ENCODE measurements at regions not wholly inside any gene's neighbourhood (a gene's known extent, or its start where the extent isn't known, plus 50 kb on each side); places are given as distances from the start of the nearest gene placed in this dataset.

DNA sequence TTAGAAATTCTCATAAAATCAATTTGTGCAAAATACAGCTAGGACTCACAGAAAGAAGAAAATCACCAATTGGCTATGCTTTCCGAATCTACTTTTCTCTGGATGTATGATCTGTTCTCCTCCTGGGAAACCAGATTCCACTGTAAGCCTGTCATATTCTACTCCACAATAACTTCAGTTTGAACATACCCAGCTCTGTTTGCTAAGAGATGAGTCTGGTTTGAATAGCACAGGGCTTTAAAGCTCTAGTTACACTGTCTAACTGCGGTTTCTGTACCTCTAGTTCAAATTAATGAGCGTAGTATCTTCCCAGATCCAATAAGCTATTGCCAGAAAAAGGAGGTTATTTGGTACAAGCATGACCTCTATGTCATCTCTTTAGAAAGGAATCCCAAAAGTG is 270.1 kb downstream of the DAD1 start:
- DNase-seq (ENCODE audit: low read depth in 2 of 3, low spot score in 2 of 3): no peak

DNA sequence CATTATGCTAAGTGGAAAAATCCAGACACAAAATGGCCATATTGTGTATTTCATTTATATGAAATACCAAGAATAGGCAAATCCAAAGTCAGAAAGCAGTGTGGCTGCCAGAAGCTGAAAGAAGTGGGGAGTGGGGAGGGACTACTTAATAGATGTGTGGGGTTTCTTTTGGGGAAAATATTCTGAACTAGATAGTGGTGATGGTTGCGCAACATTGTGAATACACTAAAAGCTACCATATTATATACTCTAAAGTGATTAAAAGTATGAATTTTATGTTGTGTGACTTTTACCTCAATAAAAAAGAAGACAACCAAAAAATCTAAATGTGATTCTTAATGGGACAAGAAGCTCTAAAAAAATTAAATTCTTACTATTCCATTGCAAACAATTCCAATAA is 272.6 kb downstream of the DAD1 start:
- no peak for DNase-seq (ENCODE audit: low read depth in 2 of 3, low spot score in 2 of 3)

DNA sequence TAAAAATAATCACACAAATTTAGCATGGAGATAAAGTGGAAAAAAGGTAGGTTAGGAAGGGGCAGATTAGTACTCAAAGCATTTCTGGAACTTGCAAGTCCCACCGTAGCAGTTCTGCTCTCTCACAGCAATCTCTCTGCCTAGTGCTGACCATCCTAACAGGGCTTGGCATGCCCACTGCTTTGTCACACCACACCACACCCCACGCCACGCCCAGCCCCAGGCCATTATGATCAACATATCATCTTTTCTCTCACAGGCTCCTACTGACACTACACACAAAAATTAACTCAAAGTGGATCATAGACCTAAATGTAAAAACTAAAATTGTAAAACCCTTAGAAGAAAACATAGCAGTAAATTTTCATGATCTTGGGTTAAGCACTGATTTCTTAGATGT is 273.7 kb downstream of the DAD1 start:
- DNase-seq (ENCODE audit: low read depth in 2 of 3, low spot score in 2 of 3): no peak

DNA sequence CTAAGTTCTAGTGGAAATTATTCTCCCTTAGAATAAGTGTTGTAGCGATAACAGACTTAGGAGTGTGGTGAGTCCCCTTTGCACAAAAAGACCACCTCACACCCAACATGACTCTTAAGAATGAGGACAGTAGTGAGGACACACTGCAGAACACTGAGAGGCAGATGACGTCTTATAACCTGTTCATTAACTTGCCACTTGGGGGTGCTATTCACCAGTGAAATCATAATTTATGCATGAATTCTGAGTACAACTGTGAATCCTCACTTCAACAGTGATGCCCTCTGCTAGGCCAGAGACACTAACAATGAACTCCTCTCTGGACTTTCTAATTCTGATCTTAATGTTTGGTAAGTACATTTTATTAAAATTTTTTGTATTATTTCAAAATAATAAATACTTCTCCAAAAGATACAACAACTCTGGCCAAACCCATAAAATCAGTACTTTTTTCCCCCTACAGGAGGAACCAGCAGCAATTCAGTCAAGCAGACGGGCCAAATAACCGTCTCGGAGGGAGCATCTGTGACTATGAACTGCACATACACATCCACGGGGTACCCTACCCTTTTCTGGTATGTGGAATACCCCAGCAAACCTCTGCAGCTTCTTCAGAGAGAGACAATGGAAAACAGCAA is 274.7 kb downstream of the DAD1 start:
- DNase-seq (ENCODE audit: low read depth in 2 of 3, low spot score in 2 of 3): peak in 2 of 3 donors; percentile 59 to 79

DNA sequence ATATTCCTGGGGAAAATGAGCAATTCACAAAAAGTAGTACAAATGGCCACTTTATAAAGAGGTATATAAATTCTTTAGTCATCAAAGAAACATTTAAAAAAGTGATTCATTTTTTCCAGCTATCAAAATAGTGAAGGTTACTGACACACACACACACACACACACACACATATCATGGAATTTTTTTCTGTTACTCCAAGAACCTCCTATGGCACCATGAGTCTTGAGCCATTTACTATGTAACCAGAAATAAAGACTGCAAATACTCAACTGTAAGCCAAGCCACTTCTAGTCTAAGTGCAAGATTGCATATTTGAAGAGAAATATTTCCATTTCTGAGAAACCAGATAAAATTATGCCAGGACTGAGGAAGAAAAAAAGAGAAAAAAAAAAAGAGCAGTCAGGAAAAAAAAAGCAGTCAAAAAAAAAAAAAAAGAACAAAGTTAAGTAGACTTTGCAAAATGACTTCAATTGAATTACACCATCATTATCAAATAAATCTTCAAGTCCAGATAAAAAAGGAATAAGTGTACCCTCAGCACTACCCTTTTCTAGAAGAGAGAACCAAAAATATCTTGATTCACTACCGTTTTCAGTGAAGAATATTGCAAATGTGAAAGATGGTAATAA is 275.7 kb downstream of the DAD1 start:
- no peak for DNase-seq (ENCODE audit: low read depth in 2 of 3, low spot score in 2 of 3)

DNA sequence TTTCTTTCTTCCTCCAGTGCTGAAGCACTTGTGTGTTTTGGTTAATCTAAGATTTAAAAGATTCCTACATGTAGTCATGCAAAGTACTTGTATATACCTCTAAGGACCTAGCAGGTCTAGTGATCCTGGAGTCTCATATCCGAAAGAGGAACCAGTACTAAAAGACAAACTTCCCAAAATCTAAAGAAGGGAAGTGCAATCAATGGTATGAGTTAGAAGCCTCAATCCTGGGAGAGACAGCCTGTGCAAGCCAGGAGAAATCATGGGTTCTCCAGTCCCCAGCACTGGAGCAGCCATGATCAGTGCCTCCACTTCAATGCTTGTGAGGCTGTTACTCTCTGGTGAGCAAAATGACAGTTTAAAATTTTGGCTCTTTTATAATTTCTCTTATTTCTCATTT is 277.4 kb downstream of the DAD1 start:
- DNase-seq (ENCODE audit: low read depth in 2 of 3, low spot score in 2 of 3): no peak

DNA sequence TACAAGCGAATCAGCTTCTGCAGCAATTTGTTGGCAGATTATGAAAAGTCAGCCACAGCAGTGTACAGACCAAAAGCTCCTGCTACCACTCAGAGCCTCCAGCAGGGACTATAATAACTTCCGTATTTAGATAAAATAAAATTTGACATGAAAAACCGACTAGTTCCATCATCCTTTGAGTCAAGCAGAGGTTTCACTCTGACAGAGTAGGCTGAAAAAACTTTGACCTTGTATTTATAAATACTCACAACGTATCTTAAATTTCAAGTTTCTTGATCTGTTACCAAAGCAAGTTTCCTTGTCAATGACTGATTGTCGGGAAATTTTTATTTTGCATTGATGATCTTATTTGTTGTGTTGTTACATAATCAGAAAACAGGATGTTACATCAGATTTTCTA is 283.4 kb downstream of the DAD1 start:
- DNase-seq (ENCODE audit: low read depth in 2 of 3, low spot score in 2 of 3): no peak

DNA sequence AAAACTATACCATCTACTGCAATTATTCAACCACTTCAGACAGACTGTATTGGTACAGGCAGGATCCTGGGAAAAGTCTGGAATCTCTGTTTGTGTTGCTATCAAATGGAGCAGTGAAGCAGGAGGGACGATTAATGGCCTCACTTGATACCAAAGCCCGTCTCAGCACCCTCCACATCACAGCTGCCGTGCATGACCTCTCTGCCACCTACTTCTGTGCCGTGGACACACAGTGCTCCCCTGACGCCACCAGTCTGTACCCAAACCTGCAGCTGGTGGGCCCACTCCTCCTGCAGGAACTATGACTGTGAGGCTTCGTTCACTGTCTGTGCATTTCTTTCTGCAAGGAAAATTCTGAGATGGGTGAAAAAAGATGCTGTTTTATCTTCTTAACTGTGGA is 284.7 kb downstream of the DAD1 start:
- no peak for DNase-seq (ENCODE audit: low read depth in 2 of 3, low spot score in 2 of 3)

DNA sequence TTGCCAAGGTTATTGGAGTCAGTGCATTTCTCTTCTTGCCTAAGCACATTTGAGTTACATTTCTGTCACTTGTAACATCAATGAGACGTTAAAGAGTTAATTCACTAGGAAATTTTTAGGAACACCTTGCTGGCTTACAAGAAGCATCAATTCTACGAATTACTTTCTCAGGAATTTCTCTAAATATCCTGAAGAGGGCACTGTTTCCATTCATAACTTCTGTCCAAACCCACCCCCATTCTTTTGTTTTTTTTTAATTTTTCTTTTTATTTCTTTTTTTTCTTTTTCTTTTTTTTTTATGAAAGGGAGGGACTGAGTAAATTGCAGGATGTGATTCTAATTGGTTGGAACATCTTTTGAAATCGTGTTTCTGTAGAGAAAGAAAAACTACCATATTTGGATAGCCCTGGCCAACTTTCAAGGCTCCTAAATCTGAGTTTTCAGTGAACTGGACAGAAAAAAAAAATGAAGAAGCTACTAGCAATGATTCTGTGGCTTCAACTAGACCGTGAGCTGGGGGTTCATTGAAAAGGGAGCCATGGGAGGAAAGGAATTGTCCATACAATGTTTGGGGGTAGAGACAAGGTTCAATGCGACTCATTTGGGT is 285.3 kb downstream of the DAD1 start:
- peak in 1 of 3 donors; percentile 44 for DNase-seq (ENCODE audit: low read depth in 2 of 3, low spot score in 2 of 3)

DNA sequence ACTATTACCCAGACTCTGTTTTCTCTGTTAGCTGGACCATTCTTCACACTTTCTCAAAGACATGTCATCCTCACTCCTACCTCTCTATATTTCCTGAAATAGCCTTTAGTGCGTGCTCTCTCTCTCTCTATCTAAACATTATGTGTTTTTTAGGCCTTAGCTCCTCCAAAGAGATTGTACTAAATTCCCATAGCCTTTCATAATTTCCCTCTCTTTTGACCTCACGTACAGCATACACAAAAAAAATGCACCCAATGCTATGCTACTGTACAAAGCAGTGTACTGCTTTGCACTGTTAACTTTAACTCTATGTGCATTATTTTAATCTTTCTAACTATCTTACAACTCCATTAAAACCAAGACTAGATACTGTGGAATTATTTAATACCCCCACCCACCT is 288.4 kb downstream of the DAD1 start:
- no peak for DNase-seq (ENCODE audit: low read depth in 2 of 3, low spot score in 2 of 3)

DNA sequence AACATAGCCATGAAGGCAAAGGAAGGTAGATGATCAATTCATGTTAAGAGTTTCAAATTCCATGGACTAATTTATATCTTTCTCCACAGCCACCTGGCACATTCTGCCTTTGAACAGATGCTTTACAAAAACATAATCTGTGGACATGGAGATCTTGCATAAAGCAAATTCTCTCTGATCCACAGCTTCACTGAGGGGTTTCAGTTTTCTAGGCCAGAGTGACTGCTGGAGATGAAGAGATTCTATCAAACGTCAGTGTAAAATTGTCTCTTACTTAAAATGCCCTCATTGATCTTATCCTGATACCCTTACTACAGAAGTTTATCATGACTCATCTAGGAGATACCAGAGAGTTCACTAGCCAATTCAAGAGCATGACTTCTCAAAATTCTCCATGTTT is 291.6 kb downstream of the DAD1 start:
- no peak for DNase-seq (ENCODE audit: low read depth in 2 of 3, low spot score in 2 of 3)

DNA sequence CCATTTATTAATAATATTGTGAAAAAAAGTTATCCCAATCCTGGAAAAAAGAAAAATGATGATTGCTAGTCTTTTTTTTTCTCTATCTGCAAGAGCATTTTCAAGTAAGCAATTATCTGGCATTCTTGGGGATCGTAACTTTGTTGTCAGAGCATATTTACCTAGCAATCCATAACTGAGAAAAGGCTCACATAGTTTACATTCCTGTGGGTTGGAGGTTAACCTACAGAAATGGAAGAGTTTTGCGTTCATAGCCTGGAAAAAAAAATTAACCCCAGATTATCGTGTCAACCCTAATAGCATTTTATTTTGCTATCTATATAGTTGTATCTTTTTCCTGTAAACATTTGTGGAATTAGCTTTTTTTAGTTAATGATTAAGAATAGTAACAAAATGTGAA is 292.3 kb downstream of the DAD1 start:
- no peak for DNase-seq (ENCODE audit: low read depth in 2 of 3, low spot score in 2 of 3)

DNA sequence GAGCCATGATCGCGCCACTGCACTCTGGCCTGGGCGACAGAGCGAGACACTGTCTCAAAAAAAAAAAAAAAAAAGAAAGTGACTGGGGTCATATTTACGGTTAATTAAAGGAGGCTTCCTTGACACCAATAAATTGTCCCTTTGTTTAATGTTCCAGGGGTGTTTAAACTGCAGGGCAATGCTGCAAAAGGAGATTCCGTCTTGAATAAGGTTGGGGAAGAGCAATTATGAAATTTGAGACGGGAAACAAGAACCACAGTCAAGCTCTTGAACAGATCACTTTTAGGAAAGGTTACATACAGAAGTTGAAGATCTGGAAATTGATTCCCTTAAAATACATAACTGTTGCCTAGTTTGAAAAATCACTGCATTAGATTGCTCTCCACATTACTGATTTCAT is 292.9 kb downstream of the DAD1 start:
- no peak for DNase-seq (ENCODE audit: low read depth in 2 of 3, low spot score in 2 of 3)

DNA sequence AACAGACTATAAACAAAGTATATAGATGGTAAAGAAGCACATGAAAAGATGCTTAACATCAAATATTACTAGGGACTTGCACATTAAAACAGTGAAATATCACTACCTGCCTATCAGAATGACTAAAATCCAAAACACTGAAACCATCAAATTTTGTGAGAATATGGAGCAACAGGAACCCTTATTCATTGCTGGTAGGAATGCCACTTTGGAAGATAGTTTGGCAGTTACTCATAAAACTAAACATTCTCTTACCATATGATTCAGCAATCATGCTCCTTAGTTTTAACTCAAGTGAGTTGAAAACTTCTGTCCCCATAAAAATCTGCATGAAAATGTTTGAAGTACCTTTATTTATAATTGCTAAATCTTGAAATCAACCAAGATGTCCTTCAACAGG is 297.6 kb downstream of the DAD1 start:
- no peak for DNase-seq (ENCODE audit: low read depth in 2 of 3, low spot score in 2 of 3)

DNA sequence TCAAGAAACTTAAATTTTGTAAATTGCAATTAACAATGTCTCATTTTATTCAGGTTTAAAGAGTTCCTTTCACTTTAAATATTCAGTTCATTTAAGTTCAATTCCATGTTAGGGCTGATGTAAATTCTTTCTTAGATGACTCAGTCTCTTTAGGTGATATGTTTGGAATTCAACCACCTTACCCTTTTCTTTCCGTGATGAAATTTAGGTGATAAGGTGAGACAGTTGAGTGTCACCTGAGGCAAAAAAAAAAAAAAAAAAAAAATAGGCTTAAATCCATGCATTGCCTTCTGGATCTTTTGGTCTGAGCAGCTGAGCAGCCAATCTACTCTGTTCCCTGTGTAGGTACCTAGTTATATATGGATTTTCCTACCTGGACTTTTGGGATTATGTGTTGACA is 299.5 kb downstream of the DAD1 start:
- no peak for DNase-seq (ENCODE audit: low read depth in 2 of 3, low spot score in 2 of 3)

DNA sequence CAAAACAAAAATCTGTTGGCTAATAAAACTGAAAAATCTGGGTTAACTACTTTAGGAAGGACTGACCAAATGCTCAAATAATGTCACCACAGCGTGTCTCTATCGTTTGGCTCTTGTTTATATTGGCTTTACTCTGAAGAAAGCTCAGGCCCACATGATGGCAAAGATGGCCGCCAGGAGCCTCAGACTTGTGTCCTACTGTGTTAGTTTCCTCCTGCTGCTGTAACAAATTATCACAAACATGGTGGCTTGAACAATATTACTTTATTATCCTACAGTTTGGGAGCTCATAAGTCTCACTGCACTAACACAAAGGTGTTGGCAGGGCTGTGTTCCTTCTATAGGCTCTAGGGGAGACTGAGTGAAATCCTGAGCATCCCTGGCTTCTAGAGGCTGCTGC is 303.0 kb downstream of the DAD1 start:
- DNase-seq (ENCODE audit: low read depth in 2 of 3, low spot score in 2 of 3): no peak

DNA sequence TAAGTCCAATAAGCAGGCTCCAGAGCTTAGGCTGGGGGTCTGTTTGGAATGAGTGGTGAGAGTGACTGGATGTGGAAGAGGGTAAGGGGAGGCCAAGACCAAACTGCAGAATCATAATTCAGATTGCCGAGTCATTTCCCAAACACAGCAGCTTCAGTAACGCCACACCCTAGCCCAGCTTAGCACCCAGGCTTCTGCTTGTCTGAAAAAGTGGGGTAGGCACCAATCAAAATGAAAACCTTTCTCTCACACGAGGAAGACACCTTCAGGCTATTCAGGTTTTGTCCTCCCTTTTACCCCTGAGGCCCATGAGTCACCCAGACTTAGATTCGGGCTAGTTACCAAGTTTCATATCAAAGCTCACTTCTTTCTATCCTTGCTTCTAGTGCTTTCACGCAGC is 306.1 kb downstream of the DAD1 start:
- peak in 2 of 3 donors; percentile 28 to 33 for DNase-seq (ENCODE audit: low read depth in 2 of 3, low spot score in 2 of 3)

DNA sequence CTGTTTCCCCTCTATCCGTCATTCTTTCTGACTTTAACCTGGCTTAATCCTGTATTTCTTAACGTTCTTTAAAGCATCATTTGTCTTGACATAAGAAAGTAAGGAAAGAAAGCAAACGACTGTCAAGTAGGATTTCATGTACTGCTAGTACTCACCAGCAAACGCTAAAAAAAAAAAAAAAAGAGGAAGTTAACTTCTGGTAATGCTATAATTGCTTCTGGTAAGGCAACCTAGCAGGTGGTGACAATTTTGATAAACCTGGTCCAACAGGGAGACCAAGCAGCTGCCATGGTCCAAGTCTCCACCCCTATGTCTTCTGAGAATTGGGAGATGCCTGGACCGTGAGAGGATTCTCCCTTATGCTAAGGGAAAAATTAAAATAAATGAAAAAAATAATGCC is 306.6 kb downstream of the DAD1 start:
- peak in 2 of 3 donors; percentile 24 to 78 for DNase-seq (ENCODE audit: low read depth in 2 of 3, low spot score in 2 of 3)

DNA sequence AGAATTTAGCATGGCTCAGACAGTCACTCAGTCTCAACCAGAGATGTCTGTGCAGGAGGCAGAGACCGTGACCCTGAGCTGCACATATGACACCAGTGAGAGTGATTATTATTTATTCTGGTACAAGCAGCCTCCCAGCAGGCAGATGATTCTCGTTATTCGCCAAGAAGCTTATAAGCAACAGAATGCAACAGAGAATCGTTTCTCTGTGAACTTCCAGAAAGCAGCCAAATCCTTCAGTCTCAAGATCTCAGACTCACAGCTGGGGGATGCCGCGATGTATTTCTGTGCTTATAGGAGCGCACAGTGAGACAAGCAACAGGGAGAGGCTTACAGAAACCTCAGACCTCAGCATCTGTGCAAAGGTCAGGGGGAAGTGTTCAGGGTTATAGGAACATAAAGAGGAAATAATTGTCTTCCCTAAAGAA is 307.6 kb downstream of the DAD1 start:
- peak in 1 of 3 donors; percentile 42 for DNase-seq (ENCODE audit: low read depth in 2 of 3, low spot score in 2 of 3)

DNA sequence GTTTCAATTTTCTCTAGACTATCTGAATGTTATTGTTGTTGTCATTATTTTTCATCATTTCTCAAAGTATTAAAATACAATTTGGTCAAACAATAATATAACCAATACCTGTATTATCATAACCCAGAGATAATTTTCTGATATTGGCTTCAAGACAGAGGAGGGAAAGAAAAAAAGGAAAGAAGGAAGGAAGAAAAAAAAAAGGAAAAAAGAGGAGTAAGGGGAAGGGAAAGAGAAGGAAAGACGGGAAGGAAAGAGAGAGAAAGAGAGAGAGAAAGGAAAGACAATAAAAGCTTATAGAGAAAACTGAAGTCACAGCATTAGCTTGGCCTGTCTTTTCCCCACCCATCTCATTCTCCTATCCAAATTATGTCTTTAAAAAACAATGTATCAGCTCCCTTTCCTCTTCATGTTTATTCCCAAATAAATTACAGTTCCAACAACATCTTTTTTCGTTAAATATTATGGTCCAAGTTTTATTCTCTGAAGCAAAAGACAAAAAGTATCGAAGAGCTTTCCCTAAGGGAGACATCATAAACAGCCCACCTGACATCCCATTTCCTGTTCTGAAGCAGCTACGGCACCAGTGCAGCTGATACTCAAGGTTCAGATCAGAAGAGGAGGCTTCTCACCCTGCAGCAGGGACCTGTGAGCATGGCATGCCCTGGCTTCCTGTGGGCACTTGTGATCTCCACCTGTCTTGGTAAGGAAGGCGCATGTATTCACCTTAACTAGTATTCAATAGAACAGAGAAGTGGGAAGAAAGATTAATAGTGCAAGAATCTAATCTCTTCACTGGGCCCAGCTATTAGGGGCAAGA is 308.3 kb downstream of the DAD1 start:
- DNase-seq (ENCODE audit: low read depth in 2 of 3, low spot score in 2 of 3): no peak

Data from hematopoietic multipotent progenitor cell (in vitro differentiated cells).